Tongue (tissue), 1 donor: ENCODE measurements at regions not wholly inside any gene's neighbourhood (a gene's known extent, or its start where the extent isn't known, plus 50 kb on each side); places are given as distances from the start of the nearest gene placed in this dataset.

Experiments used
- DNase-seq: peaks from one replicate; pipeline ENCODE4 v3.0.0-alpha.2; 2015

DNA sequence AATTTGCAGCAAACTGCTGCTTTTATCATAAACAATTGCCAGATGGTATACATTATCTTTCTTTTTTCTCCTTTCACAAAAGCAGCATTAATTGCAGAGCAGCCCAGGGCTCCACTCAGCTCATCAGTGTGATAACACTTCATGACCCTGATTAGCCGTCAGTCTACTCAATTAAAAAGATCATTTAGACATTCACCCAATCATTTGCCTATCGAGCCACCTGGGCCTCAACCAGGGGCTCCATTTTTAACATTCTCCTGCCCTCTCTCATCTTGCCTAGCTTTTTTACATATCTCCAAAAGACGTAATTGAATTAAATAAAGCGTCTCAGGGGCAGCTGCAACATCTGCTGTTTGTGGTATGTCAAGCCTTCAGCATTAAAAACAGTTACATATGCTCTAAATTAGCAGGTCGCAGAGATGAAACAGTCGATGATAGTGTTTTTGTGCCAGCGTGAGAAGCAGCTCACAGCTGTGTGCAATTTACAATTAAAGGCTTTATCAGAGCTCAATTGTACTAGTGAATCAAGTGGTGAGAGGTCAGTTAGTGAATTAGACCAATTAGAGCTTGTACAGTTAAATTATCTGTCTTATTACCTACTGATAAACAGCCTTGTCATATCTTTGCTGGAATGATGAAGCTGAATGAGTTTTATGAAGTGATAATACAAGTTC lies 522.5 kb downstream of the ETV1 start:
- peak; percentile 64 for DNase-seq

DNA sequence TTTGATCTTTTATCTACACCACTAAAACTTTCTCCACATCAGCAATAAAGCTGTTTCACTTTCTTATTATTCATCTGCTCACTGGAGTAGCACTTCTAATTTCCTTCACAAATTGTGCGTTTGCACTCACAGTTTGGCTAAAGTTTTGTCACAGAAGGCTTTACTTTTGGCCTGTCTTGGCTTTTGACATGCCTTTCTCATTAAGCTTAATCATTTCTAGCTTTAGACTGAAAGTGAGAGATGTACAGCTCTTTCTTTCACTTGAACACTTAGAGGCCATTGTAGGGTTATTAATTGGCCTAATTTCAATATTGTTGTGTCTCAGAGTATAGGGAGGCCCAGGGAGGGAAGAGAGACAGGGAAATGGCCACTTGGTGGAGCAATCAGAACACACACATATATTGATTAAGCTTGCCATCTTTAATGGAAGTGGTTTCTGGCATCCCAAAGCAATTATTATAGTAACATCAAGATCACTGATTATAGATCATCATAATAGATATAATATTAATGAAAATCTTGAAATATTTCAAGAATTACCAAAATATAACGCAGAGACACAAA lies 512.5 kb downstream of the ETV1 start:
- DNase-seq = no peak

DNA sequence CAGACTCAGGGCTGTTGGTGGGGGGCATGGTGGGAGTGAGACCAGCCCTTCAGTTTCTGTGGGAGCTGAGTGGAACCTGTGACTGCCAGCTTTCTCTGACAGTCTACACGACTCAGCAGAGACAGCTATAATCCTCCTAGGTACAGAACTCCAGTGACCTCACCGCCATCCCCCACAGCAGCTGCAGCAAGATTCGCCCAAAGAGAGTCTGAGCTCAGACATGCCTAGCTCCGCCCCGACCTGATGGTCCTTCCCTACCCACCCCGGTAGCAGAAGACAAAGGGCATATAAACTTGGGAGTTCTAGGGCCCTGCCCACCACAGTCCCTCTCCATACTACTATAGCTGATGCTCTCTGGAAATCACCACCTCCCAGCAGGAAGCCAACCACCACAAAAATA lies 500.1 kb downstream of the ETV1 start:
- no peak for DNase-seq

DNA sequence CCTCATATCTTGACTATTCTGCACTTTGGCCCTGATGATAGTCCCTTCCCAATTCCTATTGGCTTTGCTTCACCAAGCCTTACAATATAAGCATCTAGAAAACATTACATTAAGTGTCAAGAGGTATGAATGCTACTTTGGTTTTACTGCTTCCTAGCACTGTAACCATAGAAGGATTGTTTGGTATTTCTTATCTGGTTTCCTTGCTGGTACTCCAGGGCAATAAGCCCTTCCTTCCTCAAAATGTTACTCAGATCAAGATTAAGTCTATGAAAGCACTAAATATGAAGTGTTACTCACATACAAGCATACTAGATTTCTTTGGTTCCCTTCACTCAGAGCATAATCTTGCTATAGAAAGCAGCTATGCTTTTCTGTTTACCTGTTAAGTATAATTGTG lies 492.5 kb downstream of the ETV1 start:
- DNase-seq = no peak

DNA sequence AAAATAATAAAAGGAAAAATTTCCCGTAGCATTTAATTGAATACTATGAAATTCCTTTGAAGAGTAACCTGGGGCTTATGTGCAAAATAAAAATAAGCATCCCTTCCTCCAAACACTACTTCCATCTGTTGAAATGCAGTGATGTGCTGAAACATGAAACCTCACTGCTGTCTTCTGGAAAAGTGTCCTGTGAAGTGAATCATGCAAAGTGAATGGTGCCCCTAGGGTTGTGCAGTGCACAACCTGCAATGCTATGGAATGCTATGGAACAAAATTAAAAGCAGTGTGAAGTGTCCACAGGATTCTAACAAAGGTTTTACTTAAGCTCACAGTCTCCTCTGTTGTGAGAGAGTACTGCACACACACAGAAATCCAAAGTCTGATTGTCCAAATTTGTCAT lies 480.9 kb downstream of the ETV1 start:
- peak; percentile 19 for DNase-seq

DNA sequence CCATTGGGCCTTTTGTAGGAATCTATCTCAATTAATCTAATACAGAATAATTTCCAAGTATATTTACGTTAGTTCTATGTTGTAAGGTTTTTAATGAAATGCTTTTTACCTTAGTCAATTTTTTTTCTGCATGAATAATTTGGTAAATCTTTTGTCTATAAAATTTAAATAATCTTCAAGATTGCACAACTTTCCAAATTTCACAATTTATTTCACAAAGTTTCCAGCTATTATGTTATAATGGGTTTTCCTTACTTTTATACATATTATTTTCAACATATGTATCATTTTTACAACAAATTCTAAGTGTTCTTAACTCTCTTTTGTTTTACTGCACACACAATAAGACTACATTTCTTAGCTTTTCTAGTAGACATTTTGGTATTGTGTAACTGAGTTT lies 470.7 kb downstream of the ETV1 start:
- no peak for DNase-seq

DNA sequence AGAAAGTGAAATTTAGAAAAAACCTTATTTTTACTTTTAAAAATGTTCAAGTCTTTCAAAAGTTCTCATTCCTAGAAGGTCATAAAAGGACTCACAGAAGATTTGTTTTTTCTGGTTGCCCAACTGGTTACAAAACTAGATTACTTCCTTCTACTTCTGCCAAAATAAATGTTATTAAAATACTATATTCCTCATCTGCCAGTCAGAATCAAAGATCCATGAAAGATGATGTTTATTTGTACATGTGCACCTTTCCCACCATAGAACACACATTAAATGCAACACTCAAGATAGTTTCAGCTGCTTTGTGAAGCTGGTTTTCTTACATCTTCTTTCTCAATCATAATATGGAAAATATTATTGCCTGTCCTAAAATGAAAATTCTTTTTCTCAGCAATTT lies 465.4 kb downstream of the ETV1 start:
- no peak for DNase-seq

DNA sequence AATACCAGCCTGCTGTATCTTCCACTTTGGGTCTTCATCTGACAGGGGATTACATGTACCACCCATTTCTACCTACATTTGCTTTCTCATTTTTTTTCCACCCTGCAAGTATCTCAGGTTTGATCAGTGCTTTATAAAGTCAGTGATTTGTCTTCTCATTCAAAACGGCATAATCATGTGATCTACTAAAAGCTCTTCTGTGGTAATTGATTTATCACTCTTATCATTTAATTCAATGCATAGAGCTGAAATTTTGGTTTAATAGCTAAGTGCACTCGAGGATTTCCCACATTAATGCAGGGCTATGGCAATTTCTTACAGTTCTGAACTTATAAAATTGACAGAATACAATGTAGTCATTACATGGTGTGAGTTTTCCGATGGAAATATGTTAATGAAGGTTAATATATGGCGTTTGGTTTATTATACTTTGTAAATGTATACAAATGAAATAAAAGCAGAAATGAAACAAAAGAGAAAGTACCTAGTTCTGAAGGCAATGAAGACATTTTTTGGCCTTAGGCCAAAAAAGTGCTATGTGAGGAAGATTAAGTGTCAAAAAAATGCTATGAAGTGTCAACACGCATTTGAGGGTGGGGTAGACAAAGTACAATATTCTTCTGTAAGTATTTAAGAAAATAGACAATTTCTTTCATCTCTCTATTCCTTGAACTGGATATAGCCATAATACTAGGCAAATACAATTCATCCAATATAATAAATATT lies 457.3 kb downstream of the ETV1 start:
- DNase-seq = no peak

DNA sequence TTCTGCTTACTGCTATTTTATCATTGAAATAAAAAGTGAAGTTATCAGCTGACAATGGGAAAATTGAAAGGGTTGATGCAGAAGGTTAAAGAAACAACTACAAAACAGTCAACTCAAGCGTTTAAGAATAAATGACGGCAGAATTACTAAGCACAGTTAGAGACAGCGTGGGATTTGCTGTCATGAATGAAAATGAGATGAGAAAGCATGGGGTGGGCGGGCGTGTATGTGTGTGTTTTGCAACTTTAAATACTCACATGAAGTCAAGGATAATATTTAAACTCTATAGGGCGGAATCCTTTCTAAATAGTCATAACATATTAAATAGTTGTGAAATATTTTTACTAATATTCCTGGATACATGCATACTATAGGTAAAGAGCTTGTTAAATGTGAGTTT lies 450.8 kb downstream of the ETV1 start:
- no peak for DNase-seq

DNA sequence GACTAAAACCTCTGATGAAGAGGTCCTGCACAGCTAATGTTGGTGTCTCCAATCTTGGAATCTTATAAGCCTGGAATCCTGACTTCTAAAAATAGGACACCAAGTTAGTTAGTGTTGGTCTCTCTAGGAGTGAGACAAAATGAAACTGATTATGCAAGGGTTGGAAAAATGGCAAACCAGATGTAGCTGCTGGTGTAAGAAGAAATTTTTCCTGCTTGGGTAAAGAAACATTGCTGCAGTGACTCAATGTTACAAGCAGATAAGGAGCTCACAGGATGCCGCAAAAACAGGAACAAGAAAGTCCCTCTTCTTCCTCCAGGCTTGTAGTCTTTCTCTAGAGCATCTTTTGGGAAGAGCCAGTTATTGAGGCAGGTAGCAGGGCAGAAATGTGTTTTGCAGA lies 449.0 kb downstream of the ETV1 start:
- no peak for DNase-seq

DNA sequence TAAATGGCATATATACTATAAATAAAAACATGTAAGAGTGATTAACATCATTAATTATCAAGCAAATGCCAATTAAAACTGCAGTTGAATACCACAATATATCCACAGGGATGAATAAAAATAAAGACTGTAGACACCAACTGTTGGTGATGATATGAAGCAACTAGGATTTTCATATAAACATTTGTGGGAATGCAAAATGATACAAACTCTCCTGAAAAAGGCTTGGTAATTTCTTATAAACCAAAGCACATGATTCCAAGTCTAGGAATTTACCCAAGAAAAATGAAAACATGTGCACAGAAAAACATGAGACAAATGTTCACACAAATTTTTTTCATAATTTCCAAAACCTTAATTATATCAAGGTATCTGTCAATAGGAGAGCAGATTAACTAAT lies 448.1 kb downstream of the ETV1 start:
- no peak for DNase-seq

DNA sequence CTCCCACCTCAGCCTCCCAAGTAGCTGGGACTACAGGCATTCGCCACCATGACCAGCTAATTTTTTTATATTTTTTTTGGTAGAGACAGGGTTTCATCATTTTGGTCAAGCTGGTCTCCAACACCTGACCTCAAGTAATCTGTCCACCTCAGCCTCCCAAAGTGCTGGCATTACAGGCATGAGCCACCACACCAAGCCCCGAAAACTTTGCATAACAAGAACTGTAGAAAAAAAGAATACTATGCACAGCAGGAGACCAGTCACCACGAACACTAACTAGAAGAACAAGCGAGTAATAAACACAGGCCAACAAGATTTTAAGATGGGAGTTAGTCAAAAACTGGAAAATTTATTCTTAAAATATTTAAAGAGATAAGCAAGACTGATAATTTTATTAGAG lies 447.0 kb downstream of the ETV1 start:
- no peak for DNase-seq

DNA sequence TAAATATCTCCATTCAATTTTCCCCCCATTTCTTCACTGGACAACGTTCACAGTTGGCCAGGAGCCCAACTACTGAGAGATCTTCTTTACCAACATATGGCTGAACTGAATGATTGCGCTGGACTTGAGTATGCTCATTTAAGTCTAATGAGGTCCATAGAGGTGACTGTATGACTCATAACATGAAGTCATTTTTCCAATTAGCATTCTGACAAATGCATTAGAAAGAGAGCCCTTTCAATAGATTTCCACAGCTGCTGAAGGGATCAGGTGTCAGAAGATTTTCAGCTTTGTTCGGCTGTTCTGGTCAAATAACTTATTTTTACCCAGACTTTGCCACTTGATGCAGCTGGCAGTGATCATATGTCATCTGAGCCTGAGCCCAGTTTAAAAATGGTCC lies 438.0 kb downstream of the ETV1 start:
- peak; percentile 93 for DNase-seq

DNA sequence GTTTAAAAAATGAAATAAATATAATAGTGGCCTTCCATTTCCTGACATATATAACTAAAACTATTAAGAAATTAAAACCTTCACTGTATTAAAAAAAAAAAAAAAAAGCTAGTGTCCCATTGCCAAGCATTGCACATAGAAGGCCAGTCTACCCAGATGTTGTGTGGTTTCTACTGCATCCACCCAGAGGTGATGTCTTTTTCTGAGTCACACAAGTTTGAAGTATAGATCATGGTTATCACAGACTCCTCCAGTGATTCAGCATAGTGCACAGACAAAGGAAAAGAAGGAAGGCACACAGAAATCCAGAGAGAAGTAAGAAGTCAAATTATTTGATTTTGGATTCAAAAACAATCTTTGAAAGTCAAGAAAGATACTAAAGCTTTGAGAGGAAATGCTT lies 429.0 kb downstream of the ETV1 start:
- no peak for DNase-seq

DNA sequence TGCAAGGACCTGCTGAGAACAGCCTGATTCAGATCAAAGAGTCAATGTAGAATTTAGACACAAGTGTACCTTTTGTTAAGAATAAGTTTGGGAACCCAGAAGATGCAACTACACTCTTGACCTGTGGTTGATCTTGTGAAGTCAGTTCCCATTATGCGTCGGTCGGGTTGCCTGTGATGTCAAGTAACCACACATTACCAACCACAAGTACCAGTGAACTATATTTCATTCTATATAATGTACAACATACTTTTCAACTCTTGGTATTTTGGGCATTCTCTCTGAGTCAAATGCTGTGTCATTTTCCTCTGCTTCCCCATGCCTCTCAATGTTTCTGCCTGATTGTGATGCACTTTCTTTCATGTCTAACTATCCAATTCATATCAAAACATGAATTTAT lies 426.2 kb downstream of the ETV1 start:
- DNase-seq = no peak

DNA sequence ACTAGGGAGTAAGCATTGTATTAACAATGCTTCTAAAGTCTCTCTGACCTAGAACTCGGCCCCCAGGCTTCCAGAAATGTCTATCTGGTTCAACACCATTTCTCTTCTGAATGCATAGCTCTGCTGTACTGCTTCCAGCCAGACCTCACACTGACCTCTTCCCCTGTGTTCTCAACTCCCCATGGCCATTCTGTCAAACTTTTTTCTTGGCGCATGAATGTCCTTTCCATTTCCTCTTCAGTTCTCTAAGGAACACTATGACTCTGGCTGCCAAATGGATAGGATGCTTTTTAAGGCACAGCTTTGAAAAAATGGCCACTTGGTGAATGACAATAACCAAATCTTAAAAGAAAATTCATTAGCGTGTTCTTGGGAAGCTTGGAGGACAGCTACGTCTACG lies 425.8 kb downstream of the ETV1 start:
- no peak for DNase-seq

DNA sequence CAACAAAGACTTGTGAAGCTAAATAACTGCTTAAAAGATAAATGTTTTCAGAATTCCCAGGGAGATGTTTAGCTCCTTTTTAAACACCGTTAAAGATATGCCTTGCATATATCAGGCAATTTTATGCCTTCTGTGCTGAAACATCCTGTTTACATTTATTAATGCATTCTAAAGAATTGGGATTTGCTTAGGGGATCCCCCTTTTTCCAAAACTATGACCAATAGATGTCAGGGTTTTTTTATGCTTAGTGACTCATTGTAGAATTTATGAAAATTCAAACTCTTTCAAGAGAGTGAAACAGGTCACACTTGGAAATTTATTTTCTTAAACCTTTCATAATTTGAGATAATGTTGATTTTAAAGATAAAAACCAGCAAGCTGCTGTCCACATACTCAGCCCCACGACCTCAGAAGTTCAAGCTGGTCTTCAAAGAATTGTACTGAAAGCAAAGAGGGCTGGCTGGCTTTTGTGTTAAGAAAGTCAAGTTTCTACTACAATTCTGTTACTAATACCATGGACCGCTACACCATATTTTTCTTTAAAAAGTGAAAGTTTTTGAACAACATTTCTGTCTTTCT lies 411.8 kb downstream of the ETV1 start:
- no peak for DNase-seq

DNA sequence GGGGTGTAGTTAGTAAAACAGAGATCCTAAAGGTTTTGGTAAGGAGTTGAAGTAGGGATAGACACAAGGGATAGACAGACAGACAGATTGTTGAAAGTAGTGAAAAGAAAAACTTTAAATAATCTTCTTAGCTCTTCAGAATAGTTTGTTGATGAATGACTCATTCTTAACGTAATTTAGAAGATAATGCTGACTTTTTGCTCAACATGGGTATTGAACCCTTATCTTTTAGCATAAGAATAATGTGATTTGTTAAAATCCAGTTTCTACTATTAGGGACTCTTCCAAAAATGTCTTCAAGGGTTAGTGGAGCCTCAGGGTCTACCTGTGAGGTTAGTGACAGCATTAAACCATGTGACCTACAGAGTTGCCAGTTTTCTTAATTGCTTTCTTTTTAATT lies 411.2 kb downstream of the ETV1 start:
- DNase-seq = no peak

DNA sequence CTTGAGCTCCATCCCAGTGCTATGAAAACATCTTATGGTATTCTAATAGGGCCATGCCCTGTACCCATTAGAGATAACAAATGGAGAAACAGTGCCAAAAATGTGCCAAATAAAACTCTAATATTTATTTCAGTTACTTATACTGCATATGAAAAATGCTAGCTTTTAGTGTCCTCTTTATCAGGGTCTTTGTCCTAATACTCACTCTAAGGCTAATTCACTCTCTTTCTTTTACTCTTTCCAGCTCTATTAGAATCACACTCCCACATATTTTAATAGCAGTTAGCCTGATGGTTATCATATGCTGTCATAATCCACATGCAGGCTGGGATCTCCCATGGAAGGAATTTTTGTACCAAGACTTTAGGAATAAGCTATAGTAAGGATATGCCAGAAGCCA lies 408.4 kb downstream of the ETV1 start:
- DNase-seq = no peak

DNA sequence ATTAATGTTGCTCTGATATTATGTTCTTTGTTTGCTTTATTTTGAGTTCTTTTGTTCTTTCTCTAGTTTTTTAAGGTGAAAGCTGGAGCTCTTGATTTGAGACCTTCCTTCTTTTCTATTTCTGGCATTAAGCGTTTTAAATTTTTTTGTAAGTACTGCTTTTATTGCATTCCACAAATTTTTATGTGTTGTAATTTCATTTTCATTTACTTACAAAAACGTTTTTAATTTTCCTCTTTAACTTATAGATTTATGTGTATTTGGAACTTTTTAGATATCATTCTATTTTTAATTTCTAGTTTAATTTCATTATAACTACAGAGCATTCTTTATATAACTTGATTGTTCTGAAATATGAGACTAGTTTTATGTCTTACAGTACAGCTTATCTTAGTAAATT lies 395.6 kb downstream of the ETV1 start:
- no peak for DNase-seq

DNA sequence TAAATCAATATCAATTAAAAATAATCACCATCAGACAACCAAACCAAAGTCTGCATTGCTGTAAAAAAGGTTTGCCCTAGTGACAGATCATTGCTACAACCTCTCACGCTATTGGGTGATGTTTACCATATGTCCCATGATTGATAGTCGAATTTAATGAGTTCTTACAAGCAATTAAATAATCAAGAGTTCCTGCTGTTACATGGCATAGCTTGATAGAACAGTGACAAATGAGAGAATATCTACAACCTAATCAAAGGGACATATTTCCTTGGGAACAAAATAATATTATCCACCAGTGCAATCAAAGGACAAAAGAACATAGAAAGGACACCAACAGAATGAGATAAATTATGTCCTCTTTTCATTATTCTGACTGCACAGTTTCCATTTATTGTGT lies 387.4 kb downstream of the ETV1 start:
- no peak for DNase-seq

DNA sequence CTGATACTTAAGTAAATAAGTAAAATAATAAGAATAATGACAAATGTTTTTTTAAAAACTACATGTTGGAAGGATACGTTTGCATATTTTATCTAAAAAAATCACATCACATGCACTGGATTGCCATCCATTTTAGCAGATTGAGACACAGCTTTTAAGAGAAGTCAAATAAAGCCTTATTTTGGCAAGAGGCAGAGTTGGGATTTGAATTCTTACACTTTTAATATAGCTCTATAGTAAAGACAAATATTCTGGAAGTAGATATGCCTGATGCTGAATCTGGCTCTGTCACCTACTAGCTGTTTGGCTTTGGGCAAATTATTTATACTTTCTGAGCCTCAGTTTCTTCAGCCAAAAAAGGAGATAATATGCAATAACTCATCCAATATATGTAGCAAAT lies 386.4 kb downstream of the ETV1 start:
- no peak for DNase-seq

DNA sequence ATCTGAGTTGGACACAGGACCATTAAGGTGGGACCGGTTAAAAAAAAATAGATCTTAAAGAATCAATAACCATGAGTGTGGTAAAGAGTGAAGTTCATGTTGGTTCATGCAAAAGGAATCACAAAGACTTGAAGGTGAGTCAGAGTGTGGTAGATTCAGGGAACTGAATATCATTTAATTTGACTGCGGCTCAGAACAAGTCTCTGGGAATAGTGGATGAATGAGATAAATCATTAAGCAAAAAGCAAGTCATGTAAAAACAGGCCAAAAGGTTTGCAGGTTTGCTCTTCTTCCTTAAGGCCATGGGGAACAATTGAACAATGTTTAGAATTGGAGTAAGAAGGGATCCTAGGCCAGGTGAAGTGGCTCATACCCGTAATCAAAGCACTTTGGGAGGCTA lies 385.8 kb downstream of the ETV1 start:
- no peak for DNase-seq

DNA sequence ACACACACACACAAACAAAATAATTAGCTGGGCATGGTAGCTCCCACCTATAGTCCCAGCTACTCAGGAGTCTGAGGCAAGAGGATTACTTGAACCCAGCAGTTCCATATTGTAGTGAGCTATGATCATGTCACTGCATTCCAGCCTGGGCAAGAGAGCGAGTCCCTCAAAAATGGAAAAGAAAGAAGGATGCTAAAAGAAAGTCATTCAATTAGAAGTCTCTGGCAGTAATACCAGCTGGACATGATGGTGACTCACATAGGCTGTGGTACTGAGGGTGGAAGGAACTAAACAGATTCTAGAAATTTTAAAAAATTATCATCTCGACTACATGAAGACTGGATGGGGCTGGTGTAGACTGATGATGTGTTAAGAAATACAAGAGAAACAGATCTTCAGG lies 385.3 kb downstream of the ETV1 start:
- no peak for DNase-seq
